H1 (cell line): ENCODE measurements at regions not wholly inside any gene's neighbourhood (a gene's known extent, or its start where the extent isn't known, plus 50 kb on each side); places are given as distances from the start of the nearest gene placed in this dataset.

Experiments
- CTCF ChIA-PET: fragments of 300-600 bp; sonication (Branson Sonifier 250); formaldehyde crosslinking; loops from one replicate; lab custom pipeline; 2021; ENCODE audit not compliant: partially characterized antibody; lab: Charles Lee
- POLR2A ChIA-PET: fragments of 300-600 bp; sonication (Branson Sonifier 250); formaldehyde crosslinking; loops from one replicate; lab custom pipeline; 2021; ENCODE audit warnings: inconsistent platforms; ENCODE audit not compliant: partially characterized antibody; lab: Charles Lee
- DNase-seq, 2 experiments: peaks; one replicate each; pipeline versions ENCODE4 v3.0.0 to v3.0.0-alpha.2; 2010 to 2022; ENCODE audit warnings: low spot score in 2 of 2, low read depth in 1 of 2, mixed read lengths in 1 of 2
- FAIRE-seq: peaks from 2 replicates; lab custom pipeline; 2011; peaks lifted over from hg19 to GRCh38; lab: Jason Lieb, UNC
- H2AFZ ChIP-seq: 2 replicates; pipeline ENCODE4 v1.8.1; 2012; ENCODE audit warnings: low read length, inconsistent platforms
- H2AK5ac ChIP-seq: 2 replicates; pipeline ENCODE4 v1.6.1; 2013; ENCODE audit warnings: low read depth, low read length
- H2BK120ac ChIP-seq: replicated peaks from 2 replicates; pipeline ENCODE3; 2013; ENCODE audit warnings: low read depth, low read length, inconsistent platforms
- H2BK12ac ChIP-seq: 2 replicates; pipeline ENCODE4 v1.6.1; 2013; ENCODE audit warnings: low read depth, low read length
- H2BK15ac ChIP-seq: 2 replicates; pipeline ENCODE4 v1.6.1; 2013; ENCODE audit warnings: low read length
- H2BK20ac ChIP-seq: 2 replicates; pipeline ENCODE4 v1.6.1; 2013; ENCODE audit warnings: low read length
- H2BK5ac ChIP-seq: 2 replicates; pipeline ENCODE4 v1.6.1; 2013; ENCODE audit warnings: low read depth, low read length
- H3K14ac ChIP-seq: 2 replicates; pipeline ENCODE4 v1.6.1; 2013; ENCODE audit warnings: inconsistent platforms; ENCODE audit not compliant: insufficient read length
- H3K18ac ChIP-seq: 2 replicates; pipeline ENCODE4 v1.6.1; 2013; ENCODE audit warnings: low read length; ENCODE audit errors: extremely low read depth
- H3K23ac ChIP-seq: 2 replicates; pipeline ENCODE4 v1.6.1; 2013; ENCODE audit warnings: inconsistent platforms; ENCODE audit not compliant: insufficient read length
- H3K23me2 ChIP-seq: 2 replicates; pipeline ENCODE4 v1.6.1; 2013; ENCODE audit warnings: low read depth, low read length
- H3K27ac ChIP-seq: 2 replicates; pipeline ENCODE4 v1.6.1; 2011; ENCODE audit warnings: low read depth, low read length, inconsistent platforms
- H3K27me3 ChIP-seq, 4 experiments: replicated peaks in 1 of 4; 1 replicate in 1 of 4; 2 replicates in 3 of 4; pipeline versions ENCODE4 v1.6.1 to v1.8.1; 2011 to 2013; ENCODE audit warnings: low read length in 3 of 4, mild to moderate bottlenecking in 3 of 4, inconsistent platforms in 2 of 4, mixed read lengths in 2 of 4, moderate library complexity in 1 of 4; ENCODE audit not compliant: control insufficient read depth in 3 of 4, insufficient read depth in 3 of 4; ENCODE audit errors: extremely low read depth in 1 of 4
- H3K36me3 ChIP-seq, 4 experiments: 2 replicates each; pipeline versions ENCODE4 v1.6.1 to v1.8.1; 2011 to 2013; ENCODE audit warnings: mild to moderate bottlenecking in 4 of 4, low read length in 3 of 4, moderate library complexity in 2 of 4, control low read depth in 1 of 4, inconsistent platforms in 1 of 4; ENCODE audit not compliant: insufficient read depth in 4 of 4, control insufficient read depth in 2 of 4
- H3K4ac ChIP-seq: replicated peaks from 2 replicates; pipeline ENCODE3; 2013; ENCODE audit warnings: low read length, low read depth, mixed read lengths, inconsistent platforms; ENCODE audit not compliant: insufficient read length
- H3K4me1 ChIP-seq, 4 experiments: replicated peaks in 1 of 4; 1 replicate in 1 of 4; 2 replicates in 3 of 4; pipeline versions ENCODE4 v1.6.1 to v1.8.1; 2011 to 2013; ENCODE audit warnings: low read length in 3 of 4, inconsistent platforms in 2 of 4, mixed read lengths in 1 of 4; ENCODE audit not compliant: insufficient read depth in 4 of 4, control insufficient read depth in 3 of 4
- H3K4me2 ChIP-seq, 2 experiments: 2 replicates each; pipeline versions ENCODE4 v1.6.1 to v1.8.1; 2011 to 2013; ENCODE audit warnings: low read depth in 2 of 2, low read length in 2 of 2, control low read depth in 1 of 2, inconsistent platforms in 1 of 2, mild to moderate bottlenecking in 1 of 2; ENCODE audit not compliant: insufficient read depth in 1 of 2
- H3K4me3 ChIP-seq, 4 experiments: fragments of 200-600, 300-600 bp in 1 of 4; sonication (generic), shearing (Covaris generic), sonication (Bioruptor Twin) in 1 of 4; 2 replicates each; pipeline versions ENCODE4 v1.5.1 to v1.8.1; 2011 to 2016; ENCODE audit warnings: low read length in 4 of 4, low read depth in 3 of 4, control low read depth in 2 of 4, inconsistent platforms in 2 of 4, mild to moderate bottlenecking in 2 of 4, mixed read lengths in 1 of 4, moderate library complexity in 1 of 4; ENCODE audit not compliant: insufficient read depth in 2 of 4; ENCODE audit errors: extremely low read depth in 1 of 4
- H3K56ac ChIP-seq: replicated peaks from 2 replicates; pipeline ENCODE3; 2013; ENCODE audit warnings: low read depth, mild to moderate bottlenecking, mixed read lengths, low read length, inconsistent platforms; ENCODE audit not compliant: insufficient read length
- H3K79me1 ChIP-seq: 2 replicates; pipeline ENCODE4 v1.6.1; 2013; ENCODE audit warnings: low read depth, low read length, control low read depth
- H3K79me2 ChIP-seq, 2 experiments: 2 replicates each; pipeline versions ENCODE4 v1.6.1 to v1.8.1; 2012 to 2013; ENCODE audit warnings: low read length in 2 of 2, mild to moderate bottlenecking in 2 of 2, inconsistent platforms in 1 of 2; ENCODE audit not compliant: insufficient read depth in 2 of 2, control insufficient read depth in 1 of 2
- H3K9ac ChIP-seq, 4 experiments: replicated peaks in 1 of 4; 1 replicate in 1 of 4; 2 replicates in 3 of 4; pipeline versions ENCODE4 v1.6.1 to v1.8.1; 2011 to 2013; ENCODE audit warnings: low read depth in 3 of 4, low read length in 3 of 4, control low read depth in 2 of 4, mild to moderate bottlenecking in 2 of 4, moderate library complexity in 2 of 4, inconsistent platforms in 1 of 4; ENCODE audit errors: extremely low read depth in 1 of 4
- H3K9me3 ChIP-seq, 2 experiments: 2 replicates each; pipeline versions ENCODE4 v1.6.1 to v1.8.1; 2012 to 2013; ENCODE audit warnings: mild to moderate bottlenecking in 2 of 2, moderate library complexity in 2 of 2, control low read depth in 1 of 2, inconsistent platforms in 1 of 2, low read depth in 1 of 2, low read length in 1 of 2, mixed read lengths in 1 of 2; ENCODE audit not compliant: insufficient read depth in 2 of 2
- H4K20me1 ChIP-seq, 2 experiments: replicated peaks in 1 of 2; 2 replicates each; pipeline versions ENCODE3 to v1.8.1; 2011 to 2013; ENCODE audit warnings: inconsistent platforms in 2 of 2, low read length in 2 of 2, mild to moderate bottlenecking in 1 of 2; ENCODE audit not compliant: insufficient read depth in 2 of 2, control insufficient read depth in 1 of 2
- H4K5ac ChIP-seq: 2 replicates; pipeline ENCODE4 v1.6.1; 2013; ENCODE audit warnings: low read length, low read depth, mixed read lengths, inconsistent platforms; ENCODE audit not compliant: insufficient read length
- H4K8ac ChIP-seq: 2 replicates; pipeline ENCODE4 v1.8.0; 2013; ENCODE audit warnings: mild to moderate bottlenecking, moderate library complexity, low read length, inconsistent platforms; ENCODE audit not compliant: insufficient read depth; ENCODE audit errors: extremely low read depth
- H4K91ac ChIP-seq: replicated peaks from 2 replicates; pipeline ENCODE3; 2013; ENCODE audit warnings: low read length, mixed read lengths, inconsistent platforms; ENCODE audit not compliant: insufficient read length
- BACH1 ChIP-seq: IDR thresholded peaks from 2 replicates; pipeline ENCODE4 v1.6.1; 2012; ENCODE audit warnings: low read length, improper control_type of control experiment
- FOSL1 ChIP-seq: IDR thresholded peaks from 2 replicates; pipeline ENCODE4 v1.6.1; 2011; ENCODE audit warnings: mild to moderate bottlenecking, low read depth, low read length, moderate library complexity; ENCODE audit not compliant: insufficient read depth
- JUN ChIP-seq: IDR thresholded peaks from 2 replicates; pipeline ENCODE4 v1.6.1; 2011; ENCODE audit warnings: low read depth, mild to moderate bottlenecking, improper control_type of control experiment, low read length
- KDM1A ChIP-seq: fragments of 200-600, 300-600 bp; sonication (generic); IDR thresholded peaks from 2 replicates; pipeline ENCODE4 v1.7.1; 2016; ENCODE audit warnings: mild to moderate bottlenecking, low read length, borderline replicate concordance
- RAD21 ChIP-seq, 2 experiments: IDR thresholded peaks in 1 of 2; conservative IDR thresholded peaks in 1 of 2; 2 replicates each; pipeline ENCODE4 v1.6.1; 2011; ENCODE audit warnings: low read depth in 2 of 2, low read length in 2 of 2, improper control_type of control experiment in 1 of 2, inconsistent platforms in 1 of 2, mild to moderate bottlenecking in 1 of 2, moderate library complexity in 1 of 2
- RXRA ChIP-seq: IDR thresholded peaks from 2 replicates; pipeline ENCODE4 v1.6.1; 2011; ENCODE audit warnings: low read depth, mild to moderate bottlenecking, low read length, moderate library complexity; ENCODE audit not compliant: insufficient read depth
- SP1 ChIP-seq: IDR thresholded peaks from 2 replicates; pipeline ENCODE4 v1.6.1; 2011; ENCODE audit warnings: low read depth, low read length
- SRF ChIP-seq: IDR thresholded peaks from 2 replicates; pipeline ENCODE4 v1.6.1; 2011; ENCODE audit warnings: mild to moderate bottlenecking, low read depth, low read length, moderate library complexity
- TCF12 ChIP-seq: IDR thresholded peaks from 2 replicates; pipeline ENCODE4 v1.6.1; 2011; ENCODE audit warnings: low read depth, mild to moderate bottlenecking, low read length
- WGBS, 2 experiments: shearing (Covaris generic) in 1 of 2; methylation state at CpG; one replicate each; pipeline versions ENCODE4 v1.1.6 to v1.1.7; 2013 to 2015; ENCODE audit warnings: low lambda C conversion rate in 2 of 2, mixed read lengths in 2 of 2, inconsistent platforms in 1 of 2, low coverage in 1 of 2, missing lambda C conversion rate in 1 of 2; ENCODE audit not compliant: insufficient replicate concordance in 2 of 2, insufficient coverage in 1 of 2, insufficient read length in 1 of 2; ENCODE audit errors: extremely low coverage in 1 of 2, missing lambda C conversion rate in 1 of 2; 5-methylcytosine and 5-hydroxymethylcytosine counted together
- TF ChIP-seq, protein P1 (sequence below): IDR thresholded peaks from 2 replicates; pipeline ENCODE4 v1.6.1; 2012; ENCODE audit warnings: inconsistent platforms
- TF ChIP-seq, protein P2 (sequence below), 3 experiments: IDR thresholded peaks; 1 replicate in 2 of 3; 2 replicates in 1 of 3; pipeline versions ENCODE4 v1.5.1 to v1.6.1; 2011; ENCODE audit warnings: low read length in 3 of 3, mild to moderate bottlenecking in 3 of 3, inconsistent platforms in 2 of 3, low read depth in 1 of 3, moderate library complexity in 1 of 3; ENCODE audit not compliant: insufficient read depth in 1 of 3; ENCODE audit errors: control extremely low read depth in 1 of 3

DNA sequence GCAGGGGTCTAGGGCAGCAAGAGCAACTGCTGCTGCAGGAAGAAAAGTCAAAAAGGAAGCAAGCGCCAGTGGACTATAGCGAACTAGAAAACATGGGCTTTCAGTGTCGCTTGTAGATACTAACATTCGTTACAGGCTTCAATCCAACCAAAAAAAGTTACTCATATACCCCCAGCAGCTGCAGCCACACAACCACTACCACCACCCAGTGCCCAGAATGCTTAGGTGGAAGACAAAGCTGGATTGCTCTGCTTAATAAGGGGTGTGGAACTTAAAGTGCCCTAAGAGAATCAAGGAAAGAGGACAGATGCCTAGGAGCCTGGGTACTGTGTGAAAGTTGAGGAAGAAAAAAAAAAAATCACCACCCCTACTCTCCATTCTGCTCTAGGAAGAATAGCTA is 203.6 kb downstream of the ELAVL2 start:
- Histone ChIP-seq H3K14ac (no peak overlapping the region), H3K4me2 (no peak overlapping the region), H3K4me1 (peaks cover 0 to 6% (median 0%) of the 10 kb centered on the region in 4 experiments; a peak in 1 of 7 replicates), H4K20me1 (no peaks in the 10 kb centered on the region), H3K9me3 (no peaks in the 10 kb centered on the region), H2BK20ac (no peak overlapping the region), H2AFZ (no peak overlapping the region), H3K4ac (no peak overlapping the region), H3K56ac (no peak overlapping the region), H2BK12ac (no peak overlapping the region), H4K91ac (no peak overlapping the region), H2AK5ac (no peak overlapping the region), H2BK120ac (no peak overlapping the region), H2BK15ac (no peak overlapping the region), H3K27me3 (no peaks in the 10 kb centered on the region; a peak in 1 of 7 replicates), H3K79me1 (no peaks in the 10 kb centered on the region; the same call in none of the 2 replicates), H3K79me2 (no peaks in the 10 kb centered on the region), H3K36me3 (peaks cover 0 to 4% (median 3%) of the 10 kb centered on the region in 4 experiments; a peak in 2 of 8 replicates), H3K27ac (no peak overlapping the region), H3K9ac (no peak overlapping the region), H2BK5ac (no peak overlapping the region), H3K4me3 (no peak overlapping the region), H4K5ac (no peak overlapping the region), H4K8ac (no peak overlapping the region), H3K23ac (no peak overlapping the region), H3K18ac (no peak overlapping the region), H3K23me2 (no peaks in the 10 kb centered on the region)
- DNase-seq (no peak), FAIRE-seq (no peak)
- WGBS, 2 experiments: 90% methylated on average over 4 of the region's 4 CpGs; no CpG with 5 or more reads in 1 of the 2 experiments
- CTCF ChIA-PET: interaction anchor here (1.0 kb wide), 1 partner anchor 199 kb away, joined by 3 read pairs; no protein-coding TSS in a partner anchor
- POLR2A ChIA-PET: no interaction called here
- TF ChIP-seq, protein P1, sequence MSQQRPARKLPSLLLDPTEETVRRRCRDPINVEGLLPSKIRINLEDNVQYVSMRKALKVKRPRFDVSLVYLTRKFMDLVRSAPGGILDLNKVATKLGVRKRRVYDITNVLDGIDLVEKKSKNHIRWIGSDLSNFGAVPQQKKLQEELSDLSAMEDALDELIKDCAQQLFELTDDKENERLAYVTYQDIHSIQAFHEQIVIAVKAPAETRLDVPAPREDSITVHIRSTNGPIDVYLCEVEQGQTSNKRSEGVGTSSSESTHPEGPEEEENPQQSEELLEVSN: no peak
- TF ChIP-seq KDM1A (no peak), SP1 (no peak), RAD21 (IDR thresholded peaks at IDR 0.05 in 1 of 2, conservative IDR thresholded peaks at IDR 0.05 in 1 of 2; ENCODE audit: low read depth in 2 of 2, low read length in 2 of 2) (no peak), BACH1 (no peak), TCF12 (no peak), FOSL1 (no peak), SRF (no peak), RXRA (no peak), JUN (no peak)
- TF ChIP-seq, protein P2, sequence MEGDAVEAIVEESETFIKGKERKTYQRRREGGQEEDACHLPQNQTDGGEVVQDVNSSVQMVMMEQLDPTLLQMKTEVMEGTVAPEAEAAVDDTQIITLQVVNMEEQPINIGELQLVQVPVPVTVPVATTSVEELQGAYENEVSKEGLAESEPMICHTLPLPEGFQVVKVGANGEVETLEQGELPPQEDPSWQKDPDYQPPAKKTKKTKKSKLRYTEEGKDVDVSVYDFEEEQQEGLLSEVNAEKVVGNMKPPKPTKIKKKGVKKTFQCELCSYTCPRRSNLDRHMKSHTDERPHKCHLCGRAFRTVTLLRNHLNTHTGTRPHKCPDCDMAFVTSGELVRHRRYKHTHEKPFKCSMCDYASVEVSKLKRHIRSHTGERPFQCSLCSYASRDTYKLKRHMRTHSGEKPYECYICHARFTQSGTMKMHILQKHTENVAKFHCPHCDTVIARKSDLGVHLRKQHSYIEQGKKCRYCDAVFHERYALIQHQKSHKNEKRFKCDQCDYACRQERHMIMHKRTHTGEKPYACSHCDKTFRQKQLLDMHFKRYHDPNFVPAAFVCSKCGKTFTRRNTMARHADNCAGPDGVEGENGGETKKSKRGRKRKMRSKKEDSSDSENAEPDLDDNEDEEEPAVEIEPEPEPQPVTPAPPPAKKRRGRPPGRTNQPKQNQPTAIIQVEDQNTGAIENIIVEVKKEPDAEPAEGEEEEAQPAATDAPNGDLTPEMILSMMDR (IDR thresholded peaks at IDR 0.05; ENCODE audit: control extremely low read depth in 1 of 3, insufficient read depth in 1 of 3, low read depth in 1 of 3, low read length in 3 of 3): no peak
